Left renal cortex interstitium (tissue), 4 donors: ENCODE measurements at regions not wholly inside any gene's neighbourhood (a gene's known extent, or its start where the extent isn't known, plus 50 kb on each side); places are given as distances from the start of the nearest gene placed in this dataset.
"Not testable (repeated sequence)": the region's sequence is repeated elsewhere in the genome, so short reads cannot be mapped to it uniquely, and the experiment has no call there.

ENCODE experiments used
- DNase-seq, 4 donors: peaks; one replicate each; pipeline ENCODE4 v3.0.0-alpha.2; 2013; ENCODE audit warnings: low read depth in 4 of 4, low spot score in 2 of 4, missing footprints in 1 of 4

DNA sequence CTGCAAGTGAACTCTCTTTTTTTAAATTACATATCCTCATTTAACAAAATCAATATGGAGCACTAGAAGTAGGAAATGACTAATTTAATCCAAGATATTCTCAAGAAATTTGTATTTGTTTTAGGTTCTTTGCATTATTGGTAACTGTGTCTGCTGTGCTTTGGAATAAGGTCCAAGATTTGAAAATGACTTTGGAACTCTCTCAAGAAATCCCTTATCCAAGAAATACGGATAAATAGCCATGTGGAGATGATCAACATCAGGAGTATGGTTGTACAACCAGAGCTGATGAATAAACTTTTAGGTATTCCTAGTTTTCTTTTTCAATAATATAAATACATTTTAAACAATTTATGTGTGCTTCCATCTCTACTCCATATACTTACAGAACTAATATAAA, 279.9 kb upstream of the SEMA3C start:
- no peak for DNase-seq

DNA sequence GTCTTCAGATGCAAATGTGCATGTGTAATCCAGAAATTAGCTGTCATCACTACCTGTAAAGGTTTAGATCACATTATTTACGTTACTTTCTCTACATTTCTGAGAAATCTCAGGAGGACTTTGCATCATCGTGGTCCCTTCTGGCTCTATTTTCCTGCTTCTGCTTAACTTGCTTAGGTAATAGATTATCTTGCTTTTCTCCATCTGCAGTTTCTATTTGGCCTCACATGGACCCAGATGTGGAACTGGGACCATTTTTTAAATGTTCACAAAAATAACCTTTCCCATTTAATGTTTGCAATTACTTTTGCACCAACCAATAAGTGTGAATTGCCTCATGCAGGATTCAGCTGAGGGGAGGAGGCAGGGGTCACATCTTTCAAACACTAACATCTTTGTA, 278.4 kb upstream of the SEMA3C start:
- DNase-seq, result no peak

DNA sequence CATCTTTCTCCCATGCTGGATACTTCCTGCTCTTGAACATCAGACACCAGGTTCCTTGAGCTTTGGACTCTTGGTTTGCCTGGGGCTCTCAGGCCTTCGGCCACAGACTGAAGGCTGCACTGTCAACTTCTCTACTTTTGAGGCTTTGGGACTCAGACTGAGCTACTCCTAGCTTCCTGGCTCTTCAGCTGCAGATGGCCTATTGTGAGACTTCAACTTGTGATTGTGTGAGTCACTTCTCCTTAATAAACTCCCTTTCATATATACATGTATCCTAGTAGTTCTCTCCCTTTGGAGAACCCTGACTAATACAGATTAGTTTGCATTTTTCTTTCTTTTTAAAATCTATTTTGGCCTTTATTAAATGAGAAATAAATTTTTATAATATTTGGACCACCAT, 276.2 kb upstream of the SEMA3C start:
- DNase-seq, result no peak

DNA sequence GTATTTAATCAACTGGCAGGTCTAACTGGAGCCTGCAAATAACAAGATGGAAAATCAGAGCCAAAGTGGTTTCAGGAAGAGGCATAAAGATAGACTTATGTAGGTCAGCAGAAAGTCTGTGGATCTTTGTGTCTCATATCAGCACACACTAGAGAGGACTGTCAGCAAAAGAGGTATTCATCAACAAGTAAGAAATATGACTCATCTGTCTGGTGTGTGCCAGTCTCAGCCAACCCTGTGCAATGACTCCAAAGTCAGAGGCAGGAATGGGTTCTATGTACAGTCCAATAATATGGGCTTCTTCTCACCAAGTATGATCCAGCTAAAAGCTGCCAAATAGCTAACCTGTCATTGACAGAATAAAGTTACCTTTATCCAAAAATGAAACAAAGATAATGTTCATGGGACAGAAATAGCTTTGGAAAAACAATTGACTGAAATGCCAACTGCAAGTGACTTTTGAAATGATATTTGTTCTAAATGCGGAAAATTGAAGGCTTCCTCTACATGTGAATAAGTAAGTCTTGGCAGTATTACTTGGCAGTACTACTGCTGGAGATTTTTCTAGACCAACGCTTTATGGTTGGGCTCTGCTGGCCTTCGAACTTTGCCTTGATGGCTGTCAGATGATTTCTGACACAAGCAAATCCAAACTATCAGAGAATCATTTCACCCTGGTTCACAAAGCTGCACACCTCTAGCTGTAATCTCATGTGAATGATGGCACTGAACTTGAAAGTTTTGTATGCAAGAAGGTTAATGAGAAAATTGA, 272.3 kb upstream of the SEMA3C start:
- no peak for DNase-seq

DNA sequence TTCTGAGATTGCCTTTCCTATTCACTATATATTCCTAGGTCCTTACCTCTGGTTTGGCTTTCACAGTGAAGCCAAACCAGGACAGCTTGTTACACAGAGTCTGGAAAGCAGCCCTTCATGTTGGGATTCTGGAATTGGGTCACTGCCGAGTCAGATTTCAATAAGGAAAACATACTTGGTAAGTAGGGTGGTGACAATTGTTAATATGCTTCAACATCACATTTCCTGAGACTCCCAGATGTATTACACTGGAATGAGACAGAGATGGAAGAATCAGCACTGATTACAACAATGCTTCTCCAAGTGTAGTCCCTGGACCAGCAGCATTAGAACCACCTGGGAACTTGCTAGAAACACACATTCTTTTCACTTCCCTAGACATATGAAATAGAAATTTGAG, 268.9 kb upstream of the SEMA3C start:
- no peak for DNase-seq

DNA sequence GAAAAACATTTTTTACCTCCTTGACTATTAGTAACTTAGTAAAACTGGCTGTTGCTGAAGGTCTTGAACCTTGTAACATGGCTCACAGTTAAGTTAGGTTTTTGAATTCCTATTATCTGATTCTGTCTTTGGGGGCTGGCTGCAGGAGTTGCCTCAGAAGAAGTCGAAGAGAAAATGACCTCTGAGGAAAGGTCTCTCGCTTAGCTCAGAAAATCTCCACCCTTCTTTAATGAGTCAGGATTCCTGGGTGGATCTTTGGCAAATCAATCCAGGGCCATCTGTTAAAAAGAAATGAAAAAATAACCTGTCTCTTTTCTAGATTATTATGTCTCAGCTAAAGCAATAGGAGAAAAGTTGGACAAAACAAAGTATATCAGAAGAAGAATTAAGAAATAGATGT, 267.8 kb upstream of the SEMA3C start:
- DNase-seq, result no peak

DNA sequence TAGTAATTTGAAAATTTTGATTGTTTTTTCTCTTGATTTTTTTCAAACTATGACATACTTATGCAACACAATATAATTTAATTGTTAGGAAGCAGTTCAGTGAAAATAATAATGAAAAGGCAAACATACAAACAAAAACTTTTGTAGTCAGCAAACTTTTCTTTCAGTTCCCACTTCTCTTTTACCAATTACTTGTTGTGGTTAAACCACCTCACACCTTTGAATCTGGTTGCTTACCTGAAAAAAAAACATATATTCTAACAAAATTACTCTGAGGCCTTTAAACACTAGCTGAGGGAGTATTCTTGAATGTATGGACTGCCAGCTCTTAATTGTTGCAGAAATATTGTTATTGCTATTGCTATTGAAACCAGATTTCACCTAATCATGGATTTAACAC, 266.2 kb upstream of the SEMA3C start:
- no peak for DNase-seq

DNA sequence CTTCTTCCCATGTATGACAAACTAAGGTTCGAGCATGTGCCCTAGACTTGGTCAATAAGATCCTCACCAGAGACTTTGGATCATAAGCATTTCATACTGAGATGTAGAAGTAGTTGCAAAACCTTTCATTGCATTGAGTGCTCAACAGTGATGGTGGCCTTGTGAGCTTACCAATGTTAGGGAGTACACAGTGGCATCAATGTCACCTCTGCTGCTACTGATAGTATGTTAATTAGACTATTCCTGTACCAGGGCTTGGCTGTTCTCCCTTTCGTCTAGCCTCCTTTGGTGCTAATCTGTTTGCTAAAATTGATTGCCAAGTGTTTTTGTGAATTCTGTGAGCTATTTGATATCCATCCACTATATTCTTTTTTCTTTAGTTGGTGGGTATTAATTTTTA, 264.5 kb upstream of the SEMA3C start:
- DNase-seq, result no peak

DNA sequence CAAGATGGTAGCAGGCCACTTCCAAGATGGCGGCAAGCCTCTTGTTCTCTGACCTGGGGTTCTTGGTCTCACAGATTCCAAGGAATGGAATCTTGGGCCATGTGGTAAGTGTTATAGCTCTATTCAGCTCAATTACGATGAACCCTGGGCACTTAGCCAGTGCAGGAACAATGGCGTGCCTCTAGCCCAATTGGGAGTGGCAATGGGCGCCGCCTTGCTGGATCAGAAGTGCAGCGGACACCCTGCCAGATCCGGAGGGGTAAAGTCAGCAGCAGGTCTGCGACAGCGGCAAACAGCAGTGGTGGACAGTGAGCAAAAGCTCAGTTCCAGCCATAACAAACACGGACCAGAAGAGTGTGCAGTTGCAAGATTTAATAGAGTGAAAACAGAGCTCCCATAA, 263.2 kb upstream of the SEMA3C start:
- DNase-seq, result not testable (repeated sequence)

DNA sequence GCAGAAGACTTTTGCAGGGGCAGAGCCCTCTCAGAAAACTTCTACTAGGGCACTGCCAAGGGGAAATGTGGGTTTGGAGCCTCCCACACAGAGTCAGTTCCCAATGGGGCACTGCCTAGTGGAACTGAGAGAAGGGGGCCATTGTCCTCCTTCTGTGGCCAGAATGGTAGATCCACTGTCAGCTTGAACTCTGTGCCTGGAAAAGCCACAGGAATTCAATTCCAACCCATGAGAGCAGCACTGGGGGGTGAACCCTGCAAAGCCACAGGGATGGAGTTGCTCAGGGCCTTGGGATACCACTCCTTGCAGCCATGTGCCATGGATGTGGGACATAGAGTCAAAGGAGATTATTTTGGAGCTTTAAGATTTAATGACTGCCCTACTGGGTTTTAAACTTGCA, 262.2 kb upstream of the SEMA3C start:
- no peak for DNase-seq

DNA sequence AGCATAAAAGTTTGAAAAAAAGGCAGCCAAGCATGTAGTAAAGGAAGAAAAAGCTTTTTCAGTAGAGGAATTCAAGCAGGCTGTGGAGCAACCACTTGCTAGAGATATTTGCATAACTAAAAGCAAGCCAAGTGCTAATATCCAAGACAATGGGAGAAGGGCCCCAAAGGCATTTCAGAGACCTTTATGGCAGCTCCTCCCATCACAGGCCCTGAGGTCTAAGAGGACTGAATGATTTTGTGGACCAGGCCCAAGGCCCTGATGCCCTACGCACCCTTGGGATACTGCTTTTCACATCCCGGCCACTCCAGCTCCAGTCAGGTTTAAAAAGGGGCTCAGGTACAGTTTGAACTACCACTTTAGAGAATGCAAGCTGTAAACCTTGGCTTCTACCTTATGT, 261.7 kb upstream of the SEMA3C start:
- DNase-seq, result no peak

DNA sequence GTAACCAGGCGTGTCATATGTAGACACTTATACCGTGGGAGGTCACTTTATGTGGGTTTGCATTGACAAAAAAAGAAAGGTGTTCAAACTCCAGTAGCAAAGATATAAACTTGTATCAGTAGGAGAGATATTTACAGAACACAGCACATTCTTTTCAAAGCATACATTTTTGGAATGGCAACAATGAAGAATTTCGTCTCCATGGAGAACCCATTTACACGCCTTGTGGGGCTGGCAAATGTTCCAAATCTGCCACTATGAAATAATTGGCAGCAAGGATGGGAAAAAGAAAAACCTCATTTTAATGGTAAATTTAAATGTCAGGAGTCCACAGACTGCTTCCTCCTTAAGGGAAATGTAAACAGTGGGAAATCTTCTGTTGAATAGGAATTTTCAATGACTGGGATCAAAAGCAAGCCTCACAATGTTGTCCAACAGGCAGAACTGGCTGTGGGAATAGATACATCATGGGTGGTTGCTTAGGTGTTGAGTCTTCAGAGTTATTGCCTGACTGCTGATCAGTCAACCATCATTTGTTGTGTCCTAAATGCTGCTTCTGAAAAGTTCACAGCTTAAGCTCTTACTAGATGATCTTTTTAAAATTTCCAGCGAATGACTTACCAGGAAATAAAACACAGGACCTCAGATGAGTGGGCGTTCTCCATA, 256.6 kb upstream of the SEMA3C start:
- DNase-seq, result no peak

DNA sequence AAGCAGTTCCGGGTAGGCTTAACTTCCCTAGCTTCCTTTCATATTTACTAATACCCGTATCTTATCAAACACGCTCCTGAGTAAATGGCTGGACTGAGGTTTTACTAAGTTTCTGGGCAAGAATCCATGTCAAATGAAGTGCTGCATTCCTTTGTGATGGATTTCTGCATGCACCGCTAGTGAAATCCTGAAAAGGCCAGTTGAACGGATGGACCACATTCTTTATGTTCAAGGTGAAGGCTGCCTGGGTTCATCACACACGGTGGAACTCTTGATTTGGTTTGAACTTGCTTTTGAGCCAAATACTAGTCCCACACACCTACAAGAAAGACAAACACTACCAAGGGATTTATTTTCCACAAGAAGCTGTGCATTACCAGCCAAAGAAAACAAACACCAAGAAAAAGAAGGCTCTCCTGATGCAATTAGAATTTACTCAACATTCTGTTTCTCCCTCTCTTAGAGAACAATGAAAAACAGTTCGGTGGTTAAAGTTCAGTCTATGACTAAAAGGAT, 255.0 kb upstream of the SEMA3C start:
- DNase-seq, result no peak

DNA sequence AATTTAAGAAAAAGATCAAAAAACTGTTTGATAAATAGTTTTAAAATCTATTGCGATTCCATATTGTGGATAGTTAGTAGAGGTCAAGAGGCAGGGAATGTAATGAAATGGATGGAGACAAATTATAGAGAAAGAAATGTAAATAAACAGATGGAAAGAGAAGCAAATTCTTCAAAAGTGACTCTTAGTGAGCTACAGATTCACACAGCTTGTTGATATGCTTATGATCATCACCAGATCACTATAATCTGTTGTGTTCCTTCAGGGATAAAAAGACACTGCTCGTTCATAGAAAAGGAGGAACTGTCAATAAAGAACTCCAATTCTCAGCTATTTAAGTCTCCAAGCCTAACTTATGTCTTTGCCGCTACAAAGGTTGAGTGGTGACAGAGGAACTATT, 251.4 kb upstream of the SEMA3C start:
- DNase-seq, result no peak

DNA sequence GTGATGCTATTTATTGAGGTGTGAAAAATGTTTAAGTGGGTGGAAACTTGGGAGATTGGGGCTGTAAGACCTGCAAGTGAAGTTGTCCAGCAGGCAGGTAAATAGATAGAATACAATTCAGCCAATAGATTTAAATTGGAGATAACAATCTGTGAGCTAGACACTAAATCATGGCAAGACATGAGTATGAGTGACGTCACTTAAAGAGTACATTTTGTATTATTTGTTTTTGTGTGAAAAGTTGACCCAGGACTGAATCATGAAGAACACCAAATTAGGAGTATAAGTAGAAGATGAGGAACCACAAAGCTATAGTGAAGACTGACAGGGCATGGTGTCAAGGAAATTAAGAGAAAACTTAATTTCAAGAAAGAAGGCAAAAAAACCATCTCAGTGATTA, 249.1 kb upstream of the SEMA3C start:
- no peak for DNase-seq

DNA sequence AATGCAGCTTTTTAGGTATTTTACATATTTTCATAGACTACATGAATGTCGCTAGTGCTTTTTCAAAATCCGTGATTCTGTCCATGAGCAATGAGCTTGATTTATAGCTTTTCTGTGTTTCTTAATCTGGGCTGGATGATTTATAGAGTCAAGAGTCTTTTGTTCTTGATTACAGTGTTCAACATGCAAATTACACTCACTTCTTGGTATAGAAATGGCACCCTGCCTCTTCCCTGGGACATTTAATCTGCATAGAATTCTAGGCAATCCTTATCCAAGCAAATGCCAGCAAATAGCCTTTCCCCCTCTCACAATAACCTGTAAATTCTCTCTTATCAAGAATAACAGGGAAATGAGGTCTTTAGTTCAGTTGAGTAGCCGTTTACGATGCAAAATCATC, 246.2 kb upstream of the SEMA3C start:
- DNase-seq, result no peak

DNA sequence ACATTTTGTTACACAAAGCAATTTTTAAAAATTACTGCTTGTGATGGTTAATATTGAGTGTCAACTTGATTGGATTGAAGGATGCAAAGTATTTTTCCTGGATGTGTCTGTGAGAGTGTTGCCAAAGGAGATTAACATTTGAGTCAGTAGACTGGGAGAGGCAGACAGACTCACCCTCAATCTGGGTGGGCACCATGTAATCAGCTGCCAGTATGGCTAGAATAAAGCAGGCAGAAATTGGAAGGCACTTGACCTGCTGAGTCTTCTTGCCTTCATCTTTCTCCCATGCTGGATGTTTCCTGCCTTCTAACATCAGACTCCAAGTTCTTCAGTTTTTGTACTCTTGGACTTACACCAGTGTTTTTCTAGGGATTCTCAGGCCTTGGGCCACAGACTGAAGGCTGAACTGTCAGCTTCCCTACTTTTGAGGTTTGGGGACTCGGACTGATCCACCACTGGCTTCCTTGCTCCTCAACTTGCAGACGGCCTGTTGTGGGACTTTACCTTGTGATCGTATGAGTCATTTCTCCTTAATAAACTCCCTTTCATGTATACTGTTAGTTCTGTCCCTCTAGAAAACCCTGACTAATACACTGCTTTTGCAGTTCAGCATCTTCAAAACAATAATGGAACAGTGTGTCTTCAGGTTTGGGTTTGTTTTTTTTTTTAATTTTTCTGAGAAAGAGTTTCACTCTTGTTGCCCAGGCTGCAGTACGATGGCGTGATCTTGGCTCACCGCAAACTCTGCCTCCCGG, 244.1 kb upstream of the SEMA3C start:
- DNase-seq, result no peak

DNA sequence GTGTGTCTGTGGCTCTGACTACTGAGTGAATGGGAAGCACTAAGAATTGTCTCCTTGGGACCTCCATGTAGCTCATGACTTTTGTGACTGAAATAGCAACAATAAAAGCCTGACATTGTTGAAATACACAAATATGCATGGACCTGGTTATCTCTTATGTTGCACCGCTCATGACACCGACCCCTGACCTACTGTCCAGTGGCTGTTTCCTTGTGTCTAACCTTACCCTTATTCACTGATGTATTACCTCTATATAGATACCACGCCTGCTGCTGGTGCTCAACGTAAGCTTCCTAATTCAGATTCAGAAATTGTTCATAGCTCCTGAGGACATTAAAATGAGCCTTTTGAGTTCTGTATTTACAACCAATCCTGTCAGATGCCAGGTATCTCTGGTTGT, 243.4 kb upstream of the SEMA3C start:
- DNase-seq, result no peak

DNA sequence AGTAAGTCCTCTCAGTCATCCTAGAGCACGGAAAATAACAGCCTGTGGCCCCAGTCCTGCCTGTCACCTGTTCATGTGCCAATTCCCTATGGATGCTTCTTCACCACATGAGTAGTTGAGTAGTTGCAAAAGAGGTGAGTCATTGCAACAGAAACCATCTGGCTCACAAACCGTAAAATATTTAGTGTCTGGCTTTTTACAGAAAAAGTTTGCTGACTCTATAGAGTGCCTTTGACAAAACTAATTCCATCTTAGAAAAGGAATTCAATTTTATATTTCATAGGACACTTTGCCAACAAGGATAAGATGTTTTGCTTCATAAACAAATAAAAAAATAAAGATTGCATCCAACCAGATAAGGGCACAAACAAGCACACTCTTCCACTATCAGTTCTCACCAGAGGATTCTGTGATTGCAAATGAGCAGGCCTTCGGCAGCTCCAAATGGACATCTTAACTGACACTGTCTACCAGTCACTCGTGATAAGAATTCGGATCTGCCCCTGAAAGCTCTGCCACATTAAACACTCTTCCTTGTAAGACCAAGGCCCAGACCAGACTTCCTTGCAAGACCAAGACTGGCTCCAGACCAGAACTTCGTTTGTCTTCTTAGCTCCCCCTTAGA, 242.7 kb upstream of the SEMA3C start:
- DNase-seq, result no peak

DNA sequence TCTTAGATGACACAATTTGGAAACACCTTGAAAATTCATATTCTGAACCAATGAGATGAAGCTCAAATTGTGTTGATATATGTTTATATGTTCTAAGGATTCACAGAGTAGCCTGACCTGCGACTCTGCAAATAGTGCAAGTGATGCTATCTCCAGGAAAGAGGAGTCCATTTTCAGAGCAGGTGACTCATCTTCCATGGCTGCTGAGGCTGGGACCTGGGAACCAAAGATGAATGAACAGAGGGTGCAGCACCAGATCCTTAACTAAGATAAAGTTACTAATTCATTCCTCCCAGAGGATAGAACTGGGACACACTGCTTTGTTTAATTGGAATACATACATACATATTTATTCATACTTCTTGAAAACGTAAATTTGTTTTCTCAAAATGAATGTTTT, 240.6 kb upstream of the SEMA3C start:
- DNase-seq, result no peak

DNA sequence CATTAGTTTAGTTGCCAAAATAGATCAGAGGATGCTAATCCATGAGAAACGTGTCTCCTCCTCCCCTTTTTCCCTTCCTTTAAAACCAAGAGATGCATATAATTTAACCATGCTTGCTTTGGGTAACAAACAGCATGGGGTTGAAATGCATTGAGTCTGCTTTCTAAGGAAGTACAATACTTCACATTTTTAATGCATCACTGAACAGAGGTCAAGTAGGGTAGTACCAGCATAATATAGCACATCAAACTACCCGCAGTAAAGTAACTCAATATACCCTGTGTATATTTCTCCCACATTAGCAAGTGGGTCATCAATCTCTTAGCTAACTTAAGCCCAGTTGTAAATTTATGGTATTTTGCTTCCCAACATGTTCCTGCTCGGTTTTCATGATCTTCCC, 239.3 kb upstream of the SEMA3C start:
- peak in 2 of 4 donors; percentile 21 to 36 for DNase-seq
